Mesodermal cell (in vitro differentiated cells): ENCODE measurements at regions not wholly inside any gene's neighbourhood (a gene's known extent, or its start where the extent isn't known, plus 50 kb on each side); places are given as distances from the start of the nearest gene placed in this dataset.
"Not testable (repeated sequence)": the region's sequence is repeated elsewhere in the genome, so short reads cannot be mapped to it uniquely, and the experiment has no call there.

Source experiments
- H3K27ac ChIP-seq: 2 replicates; pipeline ENCODE4 v1.7.0; 2013; ENCODE audit warnings: mild to moderate bottlenecking, low read depth, low read length, moderate library complexity; ENCODE audit not compliant: severe bottlenecking
- H3K36me3 ChIP-seq: 2 replicates; pipeline ENCODE4 v1.7.1; 2013; ENCODE audit warnings: mild to moderate bottlenecking, low read length, moderate library complexity; ENCODE audit not compliant: control insufficient read depth, insufficient read depth
- H3K4me1 ChIP-seq: one replicate; pipeline ENCODE4 v1.7.1; 2013; ENCODE audit warnings: mild to moderate bottlenecking, low read length; ENCODE audit not compliant: insufficient read depth, control insufficient read depth, poor library complexity, severe bottlenecking
- H3K4me3 ChIP-seq: 2 replicates; pipeline ENCODE4 v1.7.0; 2013; ENCODE audit warnings: low read length, control low read depth, mild to moderate bottlenecking; ENCODE audit not compliant: insufficient read depth, poor library complexity, severe bottlenecking; ENCODE audit errors: extremely low read depth
- H3K9me3 ChIP-seq: 2 replicates; pipeline ENCODE4 v1.7.1; 2013; ENCODE audit warnings: mild to moderate bottlenecking, low read length, moderate library complexity; ENCODE audit not compliant: control insufficient read depth
- WGBS, 2 experiments: methylation state at CpG; one replicate each; pipeline ENCODE4 v1.1.5; 2013; ENCODE audit warnings: missing lambda C conversion rate in 2 of 2; ENCODE audit not compliant: insufficient coverage in 2 of 2; 5-methylcytosine and 5-hydroxymethylcytosine counted together

DNA sequence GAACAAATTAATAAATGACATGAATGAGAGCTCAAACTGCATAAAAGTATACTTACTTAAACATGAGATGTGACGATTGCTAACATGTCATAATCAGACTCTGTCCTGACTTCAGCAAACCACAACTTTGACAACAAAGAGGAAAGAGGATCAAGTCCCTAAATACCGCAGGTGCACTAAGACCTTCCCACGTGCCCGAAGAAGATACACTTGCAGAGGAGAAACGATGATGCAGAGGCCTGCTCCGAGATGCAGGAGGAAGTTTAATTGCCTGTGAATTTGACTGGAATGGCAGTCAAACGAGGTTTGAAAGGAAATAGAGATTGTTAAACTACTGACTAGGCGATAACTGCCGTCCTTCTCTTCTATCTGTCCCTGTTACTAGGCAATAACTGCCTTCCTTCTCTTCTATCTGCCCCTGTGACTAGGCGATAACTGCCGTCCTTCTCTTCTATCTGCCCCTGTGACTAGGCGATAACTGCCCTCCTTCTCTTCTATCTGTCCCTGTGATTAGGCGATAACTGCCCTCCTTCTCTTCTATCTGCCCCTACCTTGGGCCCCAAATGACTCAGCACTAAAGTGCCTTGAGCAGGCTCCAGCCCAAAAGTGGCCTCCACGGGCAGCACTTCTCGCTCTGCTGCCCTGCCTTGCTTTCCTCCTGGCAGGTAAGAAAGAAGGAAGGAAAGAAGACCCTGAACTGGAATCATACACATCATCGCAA, 2226.0 kb upstream of the DEFB115 start:
- peaks cover 15% of the 10 kb centered on the region for H3K9me3 ChIP-seq
- H3K4me3 ChIP-seq, H3K4me1 ChIP-seq, H3K36me3 ChIP-seq, H3K27ac ChIP-seq: not testable (repeated sequence)
- 90% methylated on average over 2 of the region's 16 CpGs; no CpG with 5 or more reads in 1 of the 2 experiments for WGBS, 2 experiments

DNA sequence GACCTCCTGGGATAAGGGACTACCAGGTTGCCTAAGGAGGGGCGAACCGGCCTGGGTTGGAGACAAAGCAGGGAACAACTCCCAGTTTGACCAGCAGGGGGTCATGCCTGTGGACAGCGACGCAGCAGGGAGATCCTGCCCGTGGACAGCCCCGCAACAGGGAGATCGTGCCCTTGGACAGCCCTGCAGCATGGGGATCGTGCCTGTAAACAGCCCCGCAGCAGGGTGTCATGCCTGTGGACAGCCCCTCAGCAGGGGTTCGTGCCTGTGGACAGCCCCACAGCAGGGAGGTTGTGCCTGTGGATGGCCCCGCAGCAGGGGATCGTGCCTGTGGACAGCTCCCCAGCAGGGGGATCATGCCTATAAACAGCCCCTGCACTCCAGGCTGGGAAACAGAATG, 2213.2 kb upstream of the DEFB115 start:
- not testable (repeated sequence) for H3K4me1 ChIP-seq, H3K4me3 ChIP-seq, H3K27ac ChIP-seq, H3K36me3 ChIP-seq
- 80 to 86% methylated on average over 9 to 10 of the region's 12 CpGs for WGBS, 2 experiments
- peaks cover 26% of the 10 kb centered on the region for H3K9me3 ChIP-seq

DNA sequence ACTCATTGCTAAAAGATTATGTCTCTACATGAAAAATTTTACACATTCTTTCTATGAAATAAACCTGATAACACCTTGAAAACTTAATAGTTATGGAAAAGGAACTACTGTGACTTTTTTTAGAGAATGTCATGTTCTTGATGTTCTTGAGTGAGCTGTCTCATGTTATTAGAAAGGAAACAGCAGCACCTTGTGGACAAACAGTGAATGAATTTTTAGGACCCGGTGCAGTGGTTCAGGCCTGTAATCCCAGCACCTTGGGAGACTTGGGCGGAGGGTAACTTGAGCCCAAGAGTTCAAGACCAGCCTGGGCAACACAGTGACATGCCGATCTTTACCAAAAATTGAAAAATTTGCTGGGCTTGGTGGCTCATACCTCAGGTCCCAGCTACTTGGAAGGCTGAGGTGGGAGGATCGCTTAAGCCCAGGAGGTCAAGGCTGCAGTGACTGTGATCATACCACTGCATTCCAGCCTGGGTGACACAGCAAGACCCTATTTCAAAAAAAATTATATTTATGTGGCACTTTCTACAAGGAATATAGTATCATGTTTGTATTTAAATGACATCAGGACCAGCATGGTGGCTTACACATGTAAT, 2207.4 kb upstream of the DEFB115 start:
- not testable (repeated sequence) for H3K27ac ChIP-seq, H3K4me1 ChIP-seq, H3K4me3 ChIP-seq, H3K36me3 ChIP-seq
- WGBS, 2 experiments = 53 to 72% methylated on average over 3 of the region's 4 CpGs
- peaks cover 27% of the 10 kb centered on the region for H3K9me3 ChIP-seq

DNA sequence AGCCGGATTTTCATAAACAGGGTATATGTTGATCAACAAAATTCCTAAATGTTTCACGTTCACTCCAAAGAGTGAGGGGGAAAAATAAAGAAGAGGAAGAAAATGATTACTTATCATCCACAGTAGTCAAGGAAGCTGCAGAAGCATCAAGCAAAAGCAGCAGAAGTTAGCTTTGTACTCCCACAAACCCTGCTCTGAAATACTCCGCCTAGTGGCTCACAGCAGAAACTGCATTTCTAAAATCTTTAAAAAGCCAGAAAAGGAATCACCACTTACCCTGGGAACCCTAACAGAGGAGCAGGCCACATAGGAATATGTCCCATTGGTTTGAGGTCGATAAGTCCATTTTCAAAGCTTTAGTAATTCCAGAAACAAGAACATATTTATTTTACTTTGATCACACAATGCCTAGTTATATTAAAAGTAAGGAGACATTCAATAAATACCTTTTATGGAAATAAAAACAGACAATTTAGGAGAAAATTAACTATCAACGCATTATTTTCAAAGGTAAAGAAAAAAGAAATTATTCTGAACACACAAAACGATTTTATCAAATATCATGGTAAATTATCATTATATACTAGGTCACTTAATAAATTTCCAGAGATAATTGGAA, 2199.5 kb upstream of the DEFB115 start:
- not testable (repeated sequence) for H3K4me1 ChIP-seq, H3K36me3 ChIP-seq, H3K27ac ChIP-seq, H3K4me3 ChIP-seq
- peaks cover 38% of the 10 kb centered on the region for H3K9me3 ChIP-seq
- WGBS, 2 experiments = no CpG with 5 or more reads among the region's 6 CpGs

DNA sequence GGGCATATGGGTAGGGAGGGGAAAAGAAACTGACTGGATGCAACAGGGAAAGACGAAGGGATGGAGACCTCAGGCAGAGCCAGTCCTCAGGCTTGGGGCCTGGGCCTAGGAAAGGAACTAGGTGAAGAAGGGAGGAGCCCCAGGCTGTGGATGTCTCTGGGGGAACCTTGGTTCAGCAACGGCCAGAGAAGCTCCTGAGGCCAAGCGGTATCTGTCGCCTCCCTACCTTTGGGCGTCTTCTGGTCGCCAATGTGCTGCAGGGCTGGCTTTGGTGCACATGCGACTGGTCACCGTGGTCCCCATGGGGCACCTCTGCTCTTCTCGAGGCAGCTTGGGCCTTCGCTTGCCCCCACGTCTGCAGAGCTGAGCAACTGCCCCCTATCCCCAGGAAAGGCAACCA, 2195.0 kb upstream of the DEFB115 start:
- H3K36me3 ChIP-seq, H3K4me1 ChIP-seq, H3K27ac ChIP-seq, H3K4me3 ChIP-seq: not testable (repeated sequence)
- peaks cover 40% of the 10 kb centered on the region for H3K9me3 ChIP-seq
- WGBS, 2 experiments = 80 to 85% methylated on average over 9 of the region's 11 CpGs

DNA sequence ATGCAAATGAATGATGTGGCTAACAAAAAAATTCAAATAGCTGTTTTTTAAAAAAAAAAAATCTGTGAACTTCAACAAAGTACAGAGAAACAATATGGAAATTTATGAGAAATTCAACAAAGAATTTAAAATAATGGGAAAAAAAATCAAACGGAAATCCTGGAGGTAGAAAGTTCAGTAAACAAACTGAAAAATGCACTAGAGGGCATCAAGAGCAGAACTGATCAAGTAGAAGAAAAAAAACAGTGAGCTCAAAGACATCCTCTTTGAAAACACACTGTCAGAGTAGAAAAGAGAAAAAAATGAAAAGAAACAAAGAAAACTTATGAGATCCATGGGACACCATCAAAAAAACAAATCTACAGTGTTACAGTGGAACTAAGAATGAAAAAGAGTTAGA, 2191.1 kb upstream of the DEFB115 start:
- not testable (repeated sequence) for H3K4me1 ChIP-seq, H3K27ac ChIP-seq, H3K36me3 ChIP-seq, H3K4me3 ChIP-seq
- no CpG with 5 or more reads among the region's 1 CpG for WGBS, 2 experiments
- peaks cover 32% of the 10 kb centered on the region for H3K9me3 ChIP-seq

DNA sequence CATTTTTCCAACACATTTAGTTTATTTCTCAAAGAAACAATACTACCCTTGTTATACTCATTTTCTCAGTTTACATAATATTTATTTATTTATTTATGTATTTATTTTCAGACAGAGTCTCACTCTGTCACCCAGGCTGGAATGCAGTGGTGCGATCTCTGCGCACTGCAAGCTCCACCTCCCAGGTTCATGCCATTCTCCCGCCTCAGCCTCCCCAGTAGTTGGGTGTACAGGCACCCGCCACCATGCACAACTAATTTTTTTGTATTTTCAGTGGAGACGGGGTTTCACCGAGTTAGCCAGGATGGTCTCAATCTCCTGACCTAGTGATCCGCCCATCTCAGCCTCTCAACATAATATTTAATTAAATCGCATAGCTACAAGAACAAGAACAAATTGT, 2183.8 kb upstream of the DEFB115 start:
- not testable (repeated sequence) for H3K36me3 ChIP-seq, H3K4me3 ChIP-seq, H3K4me1 ChIP-seq, H3K27ac ChIP-seq
- H3K9me3 ChIP-seq = peaks cover 15% of the 10 kb centered on the region
- 67 to 76% methylated on average over 6 of the region's 8 CpGs for WGBS, 2 experiments

DNA sequence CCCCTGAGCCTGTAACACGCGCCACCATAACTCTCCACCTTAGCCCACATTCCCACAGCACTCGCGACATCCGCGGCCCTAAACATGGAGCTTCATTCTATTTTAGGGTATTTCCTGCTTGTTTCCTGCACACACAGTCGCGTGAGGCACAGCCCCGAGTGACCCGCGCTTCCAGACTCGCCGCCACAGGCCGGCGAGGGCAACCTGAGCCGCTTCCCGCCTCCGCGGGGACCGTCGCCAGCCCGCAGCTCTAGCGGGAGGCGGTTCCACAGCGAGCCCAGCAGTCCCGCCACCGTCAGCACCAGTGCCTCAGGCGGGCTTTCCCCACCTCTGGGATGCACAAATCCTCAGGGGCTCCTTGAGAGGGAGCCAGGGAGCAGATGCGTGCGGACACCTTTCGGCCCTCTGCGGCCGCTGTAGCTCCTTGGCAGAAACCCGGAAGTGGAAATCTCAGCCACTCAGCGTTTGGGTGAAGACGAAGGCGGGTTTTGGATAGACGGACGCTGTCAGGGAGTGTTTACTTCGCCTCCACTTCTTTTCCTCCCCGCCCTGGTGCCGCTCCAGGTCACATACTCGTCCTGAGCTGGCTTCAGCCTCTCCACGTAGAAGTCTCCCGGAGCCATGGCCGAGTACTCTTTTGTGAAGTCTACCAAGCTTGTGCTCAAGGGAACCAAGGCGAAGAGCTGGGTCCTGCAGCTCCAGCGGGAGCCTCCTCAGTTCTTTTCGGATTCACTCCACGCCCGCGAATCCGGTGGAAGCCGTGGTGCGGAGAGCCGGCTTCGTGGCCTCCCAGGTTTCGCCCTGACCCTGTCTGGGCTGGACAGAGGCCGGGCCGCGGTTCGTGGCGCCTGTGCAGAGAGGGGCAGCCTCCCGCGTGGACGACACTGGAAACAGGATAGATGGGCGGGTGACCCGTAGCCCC, 2177.4 kb upstream of the DEFB115 start:
- H3K27ac ChIP-seq = no peak overlapping the region
- no peak overlapping the region for H3K4me3 ChIP-seq
- H3K4me1 ChIP-seq = no peaks in the 10 kb centered on the region
- no peaks in the 10 kb centered on the region for H3K36me3 ChIP-seq
- WGBS, 2 experiments = 81 to 84% methylated on average over 51 to 67 of the region's 68 CpGs
- H3K9me3 ChIP-seq = peaks cover 43% of the 10 kb centered on the region

DNA sequence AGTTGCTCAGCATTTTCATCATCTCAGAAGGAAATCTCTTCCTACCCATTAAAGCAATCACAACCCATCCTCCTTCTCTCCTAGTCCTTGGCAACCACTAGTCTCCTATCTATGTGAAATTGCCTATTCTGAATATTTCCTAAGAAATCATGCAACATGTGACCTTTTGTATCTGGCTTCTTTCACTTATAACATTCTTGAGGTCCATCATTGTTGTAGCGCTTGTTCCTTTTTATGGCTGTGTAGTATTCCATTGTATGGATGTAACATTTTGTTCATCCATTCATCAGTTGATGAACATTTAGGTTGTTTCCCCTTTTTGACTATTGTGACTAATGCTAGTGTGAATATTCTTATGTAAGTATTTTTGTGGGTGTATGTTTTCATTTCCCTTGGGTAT, 2175.8 kb upstream of the DEFB115 start:
- no CpG with 5 or more reads among the region's 1 CpG for WGBS, 2 experiments
- H3K27ac ChIP-seq, H3K4me1 ChIP-seq, H3K36me3 ChIP-seq, H3K4me3 ChIP-seq: not testable (repeated sequence)
- H3K9me3 ChIP-seq = peaks cover 41% of the 10 kb centered on the region

DNA sequence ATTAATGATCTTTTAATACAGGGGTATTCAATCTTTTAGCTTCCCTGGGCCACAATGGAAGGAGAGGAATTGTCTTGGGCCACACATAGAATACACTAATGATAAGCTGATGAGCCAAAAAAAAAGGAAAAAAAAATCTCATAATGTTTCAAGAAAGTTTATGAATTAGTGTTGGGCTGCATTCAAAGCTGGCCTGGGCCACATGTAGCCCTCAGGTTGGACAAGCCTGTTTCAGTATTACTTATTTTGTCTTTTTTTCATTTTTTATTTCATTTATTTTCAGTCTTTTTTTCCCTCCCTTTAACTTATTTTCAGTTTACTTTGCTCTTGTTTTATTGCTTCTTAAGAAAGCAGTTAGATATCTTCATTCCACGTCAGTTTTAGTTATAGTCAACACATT, 2171.8 kb upstream of the DEFB115 start:
- 50% methylated on average over 1 of the region's 1 CpG; no CpG with 5 or more reads in 1 of the 2 experiments for WGBS, 2 experiments
- no peak overlapping the region for H3K4me3 ChIP-seq
- H3K27ac ChIP-seq = no peak overlapping the region
- peaks cover 42% of the 10 kb centered on the region for H3K9me3 ChIP-seq
- no peaks in the 10 kb centered on the region for H3K4me1 ChIP-seq
- H3K36me3 ChIP-seq = no peaks in the 10 kb centered on the region
